Panc1 (cell line): ENCODE measurements at regions not wholly inside any gene's neighbourhood (a gene's known extent, or its start where the extent isn't known, plus 50 kb on each side); places are given as distances from the start of the nearest gene placed in this dataset.

Experiments
- ATAC-seq: fragments of 200-7000 bp; cut with Tn5 transposase; 2 replicates; pipeline ENCODE4 v1.9.1; 2020; ENCODE audit warnings: mild to moderate bottlenecking, moderate library complexity
- BruUV-seq: library from RNA; stranded (reverse); fragments of 400-500 nt; replicated peaks from 2 replicates; lab custom pipeline; 2021; lab: Mats Ljungman, UMichigan
- CTCF ChIA-PET: fragments of 300-600 bp; sonication (Branson Sonifier 250); formaldehyde crosslinking; loops from one replicate; lab custom pipeline; 2022; ENCODE audit warnings: antibody characterized with exemption; lab: Charles Lee
- POLR2A ChIA-PET: fragments of 300-600 bp; sonication (Branson Sonifier 250); formaldehyde crosslinking; loops from one replicate; lab custom pipeline; 2022; ENCODE audit warnings: antibody characterized with exemption; lab: Charles Lee
- DNase-seq: peaks from one replicate; pipeline ENCODE4 v3.0.0-alpha.2; 2010; ENCODE audit warnings: low read depth, low spot score
- H3K27ac ChIP-seq: 2 replicates; pipeline ENCODE4 v1.5.1; 2011; ENCODE audit warnings: mild to moderate bottlenecking, low read length, inconsistent platforms
- H3K27me3 ChIP-seq: fragments of 200-500 bp; sonication (Bioruptor generic); 2 replicates; pipeline ENCODE4 v1.6.0; 2014; ENCODE audit warnings: low read length, inconsistent platforms; ENCODE audit not compliant: control insufficient read depth, insufficient read depth
- H3K36me3 ChIP-seq: fragments of 200-500 bp; sonication (Bioruptor generic); 2 replicates; pipeline ENCODE4 v1.5.1; 2014; ENCODE audit warnings: inconsistent platforms, mild to moderate bottlenecking, low read length, moderate library complexity; ENCODE audit not compliant: control insufficient read depth, insufficient read depth
- H3K4me1 ChIP-seq: 2 replicates; pipeline ENCODE4 v1.5.1; 2011; ENCODE audit warnings: inconsistent platforms, mild to moderate bottlenecking, low read length, moderate library complexity; ENCODE audit not compliant: control insufficient read depth, insufficient read depth
- H3K4me3 ChIP-seq, 2 experiments: 2 replicates each; pipeline ENCODE4 v1.5.1; 2011 to 2012; ENCODE audit warnings: low read depth in 2 of 2, low read length in 2 of 2, mild to moderate bottlenecking in 2 of 2, inconsistent platforms in 1 of 2, moderate library complexity in 1 of 2
- H3K9me3 ChIP-seq: fragments of 200-500 bp; sonication (Bioruptor generic); 2 replicates; pipeline ENCODE4 v1.5.1; 2014; ENCODE audit warnings: low read depth, mild to moderate bottlenecking, inconsistent platforms, low read length, moderate library complexity; ENCODE audit not compliant: control insufficient read depth, insufficient read depth
- POLR2AphosphoS5 ChIP-seq: IDR thresholded peaks from 2 replicates; pipeline ENCODE4 v1.6.1; 2012; ENCODE audit warnings: mild to moderate bottlenecking, low read depth, low read length, moderate library complexity
- SIN3A ChIP-seq: IDR thresholded peaks from 2 replicates; pipeline ENCODE4 v1.6.1; 2012; ENCODE audit warnings: low read depth, mild to moderate bottlenecking, low read length, moderate library complexity, borderline replicate concordance; ENCODE audit not compliant: insufficient read depth
- TCF7L2 ChIP-seq: IDR thresholded peaks from 2 replicates; pipeline ENCODE4 v1.6.1; 2011; ENCODE audit warnings: mild to moderate bottlenecking, low read depth, low read length, inconsistent platforms
- in situ Hi-C: cut with HindIII; loops from 2 replicates; pipeline ENCODE4 v1.10.0; 2016; ENCODE audit warnings: low sequenced_read_pairs, low pct_unique_long_range_greater_than_20kb
- intact Hi-C: fragments of 100-400 bp; cut with micrococcal nuclease; formaldehyde crosslinking; loops from one replicate; pipeline ENCODE4 v1.10.0; 2022; ENCODE audit not compliant: unreplicated experiment
- TF ChIP-seq, protein P1 (sequence below): fragments of 450-650 bp; IDR thresholded peaks from 2 replicates; pipeline ENCODE4 v1.5.1; 2017; ENCODE audit warnings: mild to moderate bottlenecking
- TF ChIP-seq, protein P2 (sequence below), 2 experiments: IDR thresholded peaks; 2 replicates each; pipeline ENCODE4 v1.6.1; 2011 to 2012; ENCODE audit warnings: low read depth in 2 of 2, control low read depth in 1 of 2, low read length in 1 of 2, mild to moderate bottlenecking in 1 of 2, moderate library complexity in 1 of 2; ENCODE audit not compliant: insufficient read depth in 1 of 2

DNA sequence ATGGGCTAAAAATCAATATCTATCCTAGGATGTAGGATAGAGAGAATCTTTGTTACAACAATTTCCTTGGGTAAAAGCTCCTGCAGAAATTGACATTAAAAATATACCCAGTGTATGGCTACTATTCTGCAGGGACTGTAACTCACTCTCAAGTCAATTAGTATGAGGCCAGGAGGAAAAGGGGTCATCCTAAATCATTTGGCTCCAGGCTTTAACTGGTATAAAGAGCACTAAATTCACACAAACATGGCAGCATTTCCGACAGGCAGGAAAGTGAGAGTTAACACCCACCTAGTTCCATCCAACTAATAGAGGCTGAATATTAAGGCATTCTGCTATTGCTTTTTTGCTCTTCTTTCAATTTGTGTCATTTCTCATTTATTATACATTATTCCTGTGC lies 218.6 kb upstream of the C1orf87 start:
- TF ChIP-seq TCF7L2 (no peak), POLR2AphosphoS5 (no peak), SIN3A (no peak)
- TF ChIP-seq, protein P1, sequence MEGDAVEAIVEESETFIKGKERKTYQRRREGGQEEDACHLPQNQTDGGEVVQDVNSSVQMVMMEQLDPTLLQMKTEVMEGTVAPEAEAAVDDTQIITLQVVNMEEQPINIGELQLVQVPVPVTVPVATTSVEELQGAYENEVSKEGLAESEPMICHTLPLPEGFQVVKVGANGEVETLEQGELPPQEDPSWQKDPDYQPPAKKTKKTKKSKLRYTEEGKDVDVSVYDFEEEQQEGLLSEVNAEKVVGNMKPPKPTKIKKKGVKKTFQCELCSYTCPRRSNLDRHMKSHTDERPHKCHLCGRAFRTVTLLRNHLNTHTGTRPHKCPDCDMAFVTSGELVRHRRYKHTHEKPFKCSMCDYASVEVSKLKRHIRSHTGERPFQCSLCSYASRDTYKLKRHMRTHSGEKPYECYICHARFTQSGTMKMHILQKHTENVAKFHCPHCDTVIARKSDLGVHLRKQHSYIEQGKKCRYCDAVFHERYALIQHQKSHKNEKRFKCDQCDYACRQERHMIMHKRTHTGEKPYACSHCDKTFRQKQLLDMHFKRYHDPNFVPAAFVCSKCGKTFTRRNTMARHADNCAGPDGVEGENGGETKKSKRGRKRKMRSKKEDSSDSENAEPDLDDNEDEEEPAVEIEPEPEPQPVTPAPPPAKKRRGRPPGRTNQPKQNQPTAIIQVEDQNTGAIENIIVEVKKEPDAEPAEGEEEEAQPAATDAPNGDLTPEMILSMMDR, result no peak
- TF ChIP-seq, protein P2, sequence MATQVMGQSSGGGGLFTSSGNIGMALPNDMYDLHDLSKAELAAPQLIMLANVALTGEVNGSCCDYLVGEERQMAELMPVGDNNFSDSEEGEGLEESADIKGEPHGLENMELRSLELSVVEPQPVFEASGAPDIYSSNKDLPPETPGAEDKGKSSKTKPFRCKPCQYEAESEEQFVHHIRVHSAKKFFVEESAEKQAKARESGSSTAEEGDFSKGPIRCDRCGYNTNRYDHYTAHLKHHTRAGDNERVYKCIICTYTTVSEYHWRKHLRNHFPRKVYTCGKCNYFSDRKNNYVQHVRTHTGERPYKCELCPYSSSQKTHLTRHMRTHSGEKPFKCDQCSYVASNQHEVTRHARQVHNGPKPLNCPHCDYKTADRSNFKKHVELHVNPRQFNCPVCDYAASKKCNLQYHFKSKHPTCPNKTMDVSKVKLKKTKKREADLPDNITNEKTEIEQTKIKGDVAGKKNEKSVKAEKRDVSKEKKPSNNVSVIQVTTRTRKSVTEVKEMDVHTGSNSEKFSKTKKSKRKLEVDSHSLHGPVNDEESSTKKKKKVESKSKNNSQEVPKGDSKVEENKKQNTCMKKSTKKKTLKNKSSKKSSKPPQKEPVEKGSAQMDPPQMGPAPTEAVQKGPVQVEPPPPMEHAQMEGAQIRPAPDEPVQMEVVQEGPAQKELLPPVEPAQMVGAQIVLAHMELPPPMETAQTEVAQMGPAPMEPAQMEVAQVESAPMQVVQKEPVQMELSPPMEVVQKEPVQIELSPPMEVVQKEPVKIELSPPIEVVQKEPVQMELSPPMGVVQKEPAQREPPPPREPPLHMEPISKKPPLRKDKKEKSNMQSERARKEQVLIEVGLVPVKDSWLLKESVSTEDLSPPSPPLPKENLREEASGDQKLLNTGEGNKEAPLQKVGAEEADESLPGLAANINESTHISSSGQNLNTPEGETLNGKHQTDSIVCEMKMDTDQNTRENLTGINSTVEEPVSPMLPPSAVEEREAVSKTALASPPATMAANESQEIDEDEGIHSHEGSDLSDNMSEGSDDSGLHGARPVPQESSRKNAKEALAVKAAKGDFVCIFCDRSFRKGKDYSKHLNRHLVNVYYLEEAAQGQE (IDR thresholded peaks at IDR 0.05; ENCODE audit: insufficient read depth in 1 of 2, low read depth in 2 of 2, low read length in 1 of 2), result no peak
- in situ Hi-C loops, result no loop called here
- Histone ChIP-seq H3K27me3 (no peaks in the 10 kb centered on the region), H3K27ac (no peak overlapping the region), H3K36me3 (no peaks in the 10 kb centered on the region), H3K9me3 (no peaks in the 10 kb centered on the region), H3K4me1 (no peaks in the 10 kb centered on the region), H3K4me3 (no peak overlapping the region)
- no peak for ATAC-seq
- POLR2A ChIA-PET, result no interaction called here
- no TSS peak for BruUV-seq
- intact Hi-C loops, result no loop called here
- CTCF ChIA-PET, result no interaction called here
- DNase-seq, result no peak

DNA sequence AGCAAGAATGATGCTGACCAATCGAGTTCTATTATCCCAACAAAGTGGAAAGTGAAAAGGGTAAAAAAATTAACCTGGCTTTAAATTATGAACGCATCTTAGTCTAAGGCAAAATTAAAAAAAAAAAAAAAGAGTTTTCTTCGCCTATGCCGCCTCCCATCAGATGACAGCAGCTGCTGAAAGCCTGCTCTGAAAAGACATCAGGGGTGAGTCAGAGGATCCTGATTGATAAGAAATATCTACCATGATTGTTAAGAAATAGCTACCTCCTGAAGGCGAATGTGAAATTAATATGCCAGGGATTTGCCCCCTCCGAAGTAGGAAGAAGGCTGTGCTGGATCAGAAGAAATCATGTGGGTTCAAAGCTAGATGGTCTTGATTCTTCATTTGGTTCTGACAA lies 216.8 kb upstream of the C1orf87 start:
- TF ChIP-seq TCF7L2 (no peak), SIN3A (no peak)
- in situ Hi-C loops (no loop called here), intact Hi-C loops (no loop called here)
- no TSS peak for BruUV-seq
- no peak for ATAC-seq
- Histone ChIP-seq H3K4me3 (no peak overlapping the region), H3K27me3 (no peaks in the 10 kb centered on the region), H3K9me3 (no peaks in the 10 kb centered on the region), H3K4me1 (no peaks in the 10 kb centered on the region), H3K27ac (no peak overlapping the region), H3K36me3 (no peaks in the 10 kb centered on the region)
- ChIA-PET CTCF (interaction anchor here (0.7 kb wide), 1 partner anchor 1311 kb away, joined by 5 read pairs; no protein-coding TSS in a partner anchor), POLR2A (no interaction called here)
- no peak for DNase-seq

DNA sequence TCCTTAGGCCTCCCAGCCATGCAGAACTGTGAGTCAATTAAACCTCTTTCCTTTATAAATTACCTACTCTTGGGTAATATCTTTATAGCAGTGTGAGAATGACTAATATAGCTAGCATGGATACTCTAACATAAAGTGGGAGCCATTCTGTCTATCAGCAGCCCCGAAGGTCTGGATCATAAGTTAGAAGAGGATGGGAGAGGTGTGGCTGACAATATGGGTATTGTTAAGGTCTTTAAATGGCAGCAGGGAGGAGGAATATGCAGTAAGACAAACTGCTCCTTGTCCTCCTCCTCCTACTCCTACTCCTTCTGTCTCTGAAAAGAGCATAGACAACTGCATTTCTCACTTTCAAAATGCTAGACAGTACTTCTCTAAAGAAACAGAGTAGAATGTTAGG lies 214.0 kb upstream of the C1orf87 start:
- intact Hi-C loops (no loop called here), in situ Hi-C loops (no loop called here)
- Histone ChIP-seq H3K27me3 (no peaks in the 10 kb centered on the region), H3K27ac (no peak overlapping the region), H3K36me3 (no peaks in the 10 kb centered on the region), H3K9me3 (no peaks in the 10 kb centered on the region), H3K4me1 (no peaks in the 10 kb centered on the region), H3K4me3 (no peak overlapping the region)
- DNase-seq (no peak), ATAC-seq (no peak)
- no TSS peak for BruUV-seq
- ChIA-PET CTCF (no interaction called here), POLR2A (no interaction called here)
- TF ChIP-seq TCF7L2, result no peak
- TF ChIP-seq, protein P1, result no peak
- TF ChIP-seq POLR2AphosphoS5, result no peak
- TF ChIP-seq SIN3A, result no peak
- TF ChIP-seq, protein P2 (IDR thresholded peaks at IDR 0.05; ENCODE audit: insufficient read depth in 1 of 2, low read depth in 2 of 2, low read length in 1 of 2), result no peak
